Mesenchymal stem cell (in vitro differentiated cells and primary cell): ENCODE measurements at regions not wholly inside any gene's neighbourhood (a gene's known extent, or its start where the extent isn't known, plus 50 kb on each side); places are given as distances from the start of the nearest gene placed in this dataset.

ENCODE experiments used
- DNase-seq: peaks from one replicate; pipeline ENCODE4 v3.0.0-alpha.2; 2013
- H2AFZ ChIP-seq: one replicate; pipeline ENCODE4 v1.6.1; 2013; ENCODE audit warnings: low read depth, mild to moderate bottlenecking, control low read depth, inconsistent platforms, low read length, moderate library complexity
- H2AK5ac ChIP-seq: 2 replicates; pipeline ENCODE4 v1.6.1; 2013; ENCODE audit warnings: low read length, moderate library complexity, mild to moderate bottlenecking, inconsistent platforms; ENCODE audit not compliant: severe bottlenecking
- H2BK120ac ChIP-seq: one replicate; pipeline ENCODE4 v1.6.1; 2013; ENCODE audit warnings: low read depth, mild to moderate bottlenecking, inconsistent platforms, low read length, moderate library complexity
- H2BK12ac ChIP-seq, 2 experiments: one replicate each; pipeline ENCODE4 v1.6.1; 2013; ENCODE audit warnings: inconsistent platforms in 2 of 2, low read length in 2 of 2, mild to moderate bottlenecking in 2 of 2, moderate library complexity in 2 of 2, control low read depth in 1 of 2
- H2BK15ac ChIP-seq: one replicate; pipeline ENCODE4 v1.6.1; 2013; ENCODE audit warnings: mild to moderate bottlenecking, low read depth, inconsistent platforms; ENCODE audit not compliant: poor library complexity, severe bottlenecking
- H2BK5ac ChIP-seq: 2 replicates; pipeline ENCODE4 v1.6.1; 2013; ENCODE audit warnings: low read depth, mild to moderate bottlenecking, low read length, control low read depth, inconsistent platforms; ENCODE audit not compliant: poor library complexity, severe bottlenecking
- H3K14ac ChIP-seq, 2 experiments: one replicate each; pipeline ENCODE4 v1.6.1; 2013; ENCODE audit warnings: inconsistent platforms in 2 of 2, low read length in 2 of 2, control low read depth in 1 of 2, mild to moderate bottlenecking in 1 of 2, moderate library complexity in 1 of 2
- H3K18ac ChIP-seq, 2 experiments: one replicate each; pipeline ENCODE4 v1.6.1; 2013; ENCODE audit warnings: inconsistent platforms in 2 of 2, low read length in 2 of 2, control low read depth in 1 of 2, low read depth in 1 of 2, mild to moderate bottlenecking in 1 of 2
- H3K23ac ChIP-seq, 2 experiments: one replicate each; pipeline ENCODE4 v1.6.1; 2013; ENCODE audit warnings: inconsistent platforms in 2 of 2, low read length in 2 of 2, mild to moderate bottlenecking in 2 of 2, moderate library complexity in 2 of 2, control low read depth in 1 of 2
- H3K27ac ChIP-seq: 2 replicates; pipeline ENCODE4 v1.5.1; 2013; ENCODE audit warnings: mild to moderate bottlenecking, moderate library complexity, low read length, control low read depth, inconsistent platforms; ENCODE audit not compliant: poor library complexity, severe bottlenecking
- H3K27me3 ChIP-seq, 2 experiments: 2 replicates each; pipeline versions ENCODE4 v1.6.1 to v1.7.0; 2013; ENCODE audit warnings: low read length in 2 of 2, mild to moderate bottlenecking in 2 of 2, moderate library complexity in 2 of 2, control low read depth in 1 of 2, inconsistent platforms in 1 of 2; ENCODE audit not compliant: control insufficient read depth in 1 of 2, insufficient read depth in 1 of 2
- H3K36me3 ChIP-seq, 2 experiments: 2 replicates each; pipeline versions ENCODE4 v1.6.1 to v1.7.0; 2013; ENCODE audit warnings: low read length in 2 of 2, control low read depth in 1 of 2, inconsistent platforms in 1 of 2, low read depth in 1 of 2, mild to moderate bottlenecking in 1 of 2; ENCODE audit not compliant: insufficient read depth in 2 of 2, control insufficient read depth in 1 of 2
- H3K4ac ChIP-seq, 2 experiments: one replicate each; pipeline ENCODE4 v1.6.1; 2013; ENCODE audit warnings: inconsistent platforms in 2 of 2, low read length in 2 of 2, mild to moderate bottlenecking in 2 of 2, moderate library complexity in 2 of 2, control low read depth in 1 of 2, low read depth in 1 of 2
- H3K4me1 ChIP-seq: 2 replicates; pipeline ENCODE4 v1.6.1; 2013; ENCODE audit warnings: low read depth, low read length, control low read depth; ENCODE audit not compliant: control insufficient read depth, insufficient read depth
- H3K4me2 ChIP-seq: 2 replicates; pipeline ENCODE4 v1.6.1; 2013; ENCODE audit warnings: low read length, mild to moderate bottlenecking, inconsistent platforms; ENCODE audit not compliant: poor library complexity, severe bottlenecking
- H3K4me3 ChIP-seq, 2 experiments: 2 replicates each; pipeline versions ENCODE4 v1.5.1 to v1.7.0; 2013; ENCODE audit warnings: low read length in 2 of 2, mild to moderate bottlenecking in 2 of 2, control low read depth in 1 of 2, low read depth in 1 of 2; ENCODE audit not compliant: insufficient read depth in 1 of 2
- H3K79me1 ChIP-seq: replicated peaks from 2 replicates; pipeline ENCODE4 v1.6.1; 2013; ENCODE audit warnings: mild to moderate bottlenecking, control low read depth, low read length, inconsistent platforms; ENCODE audit not compliant: poor library complexity, severe bottlenecking
- H3K9ac ChIP-seq: 2 replicates; pipeline ENCODE4 v1.7.0; 2013; ENCODE audit warnings: mild to moderate bottlenecking, low read length, moderate library complexity
- H3K9me3 ChIP-seq: 2 replicates; pipeline ENCODE4 v1.7.0; 2013; ENCODE audit warnings: mild to moderate bottlenecking, low read length; ENCODE audit not compliant: control insufficient read depth
- H4K8ac ChIP-seq: one replicate; pipeline ENCODE4 v1.6.1; 2013; ENCODE audit warnings: inconsistent platforms, mild to moderate bottlenecking, low read length, moderate library complexity
- H4K91ac ChIP-seq: one replicate; pipeline ENCODE4 v1.6.1; 2013; ENCODE audit warnings: mild to moderate bottlenecking, low read length, inconsistent platforms
- WGBS: methylation state at CpG from one replicate; pipeline ENCODE4 v1.1.7; 2013; ENCODE audit warnings: mixed read lengths; 5-methylcytosine and 5-hydroxymethylcytosine counted together

DNA sequence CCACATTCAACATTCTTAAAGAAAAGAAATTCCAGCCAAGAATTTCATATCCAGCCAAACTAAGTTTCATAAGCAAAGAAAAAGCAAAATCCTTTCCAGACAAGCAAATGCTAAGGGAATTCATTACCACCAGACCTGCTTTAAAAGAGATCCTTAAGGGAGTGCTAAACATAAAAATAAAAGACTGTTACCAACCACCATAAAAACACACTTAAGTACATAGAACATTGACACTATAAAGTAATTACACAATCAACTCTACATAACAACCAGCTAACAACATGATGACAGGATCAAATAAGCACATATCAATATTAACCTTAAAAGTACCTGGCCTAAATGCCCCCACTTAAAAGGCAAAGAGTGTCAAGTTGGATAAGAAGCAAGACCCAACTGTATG is 153.5 kb downstream of the FTCDNL1 start:
- Histone ChIP-seq H3K9me3 (no peaks in the 10 kb centered on the region), H4K8ac (no peak overlapping the region), H2AK5ac (no peak overlapping the region)

DNA sequence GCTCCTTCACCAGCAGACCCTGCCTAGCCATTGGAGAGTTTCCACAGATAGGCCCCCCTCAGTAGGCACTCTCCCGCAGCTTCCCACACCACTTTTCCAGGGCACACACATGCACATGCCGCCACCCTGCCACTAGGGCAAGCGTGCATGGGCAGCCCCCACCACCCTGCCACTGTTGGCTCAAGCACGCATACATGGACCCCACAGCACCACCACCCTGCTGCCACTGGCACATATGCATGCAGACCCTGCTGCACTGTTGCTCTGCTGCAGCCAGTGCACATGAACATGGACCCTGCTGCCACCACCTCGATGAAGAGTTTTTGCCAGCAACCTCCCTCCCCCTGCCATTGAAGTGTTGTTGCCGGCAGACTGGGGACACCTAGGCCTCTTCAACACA is 154.9 kb downstream of the FTCDNL1 start:
- Histone ChIP-seq H3K4ac (no peak overlapping the region), H3K36me3 (no peaks in the 10 kb centered on the region), H2AK5ac (no peak overlapping the region), H4K91ac (no peak overlapping the region), H2BK15ac (no peak overlapping the region), H3K4me2 (no peak overlapping the region), H4K8ac (no peak overlapping the region), H3K18ac (no peak overlapping the region), H3K9me3 (no peaks in the 10 kb centered on the region), H3K4me1 (no peaks in the 10 kb centered on the region), H2AFZ (no peak overlapping the region), H2BK120ac (no peak overlapping the region), H3K27ac (no peak overlapping the region), H3K9ac (no peak overlapping the region), H3K23ac (no peak overlapping the region), H2BK12ac (no peak overlapping the region), H3K4me3 (no peak overlapping the region), H2BK5ac (no peak overlapping the region), H3K14ac (peak overlapping the region in 1 of 2 experiments; percentile 67), H3K79me1 (no peaks in the 10 kb centered on the region), H3K27me3 (peaks cover 0 to 7% of the 10 kb centered on the region in 2 experiments)
- DNase-seq = no peak
- 86% methylated on average over 6 of the region's 6 CpGs for WGBS

More for the DNA sequence above, 153.5 kb downstream of the FTCDNL1 start:
- no peak overlapping the region for H2BK15ac ChIP-seq
- no peak overlapping the region for H2AFZ ChIP-seq
- H3K4me1 ChIP-seq = no peaks in the 10 kb centered on the region
- H3K14ac ChIP-seq = no peak overlapping the region
- no peak for DNase-seq
- H3K36me3 ChIP-seq = no peaks in the 10 kb centered on the region
- no peak overlapping the region for H3K4me3 ChIP-seq
- no peak overlapping the region for H2BK12ac ChIP-seq
- no peak overlapping the region for H4K91ac ChIP-seq
- no peak overlapping the region for H3K4ac ChIP-seq
- H3K18ac ChIP-seq = no peak overlapping the region
- H3K79me1 ChIP-seq = no peaks in the 10 kb centered on the region
- no peak overlapping the region for H3K23ac ChIP-seq
- peaks cover 0 to 7% of the 10 kb centered on the region in 2 experiments for H3K27me3 ChIP-seq
- H2BK5ac ChIP-seq = no peak overlapping the region
- H3K9ac ChIP-seq = no peak overlapping the region
- no peak overlapping the region for H3K27ac ChIP-seq
- H2BK120ac ChIP-seq = no peak overlapping the region
- no peak overlapping the region for H3K4me2 ChIP-seq

- H3K4ac ChIP-seq = no peak overlapping the region
- H2AK5ac ChIP-seq = no peak overlapping the region
- no peak overlapping the region for H4K8ac ChIP-seq
- no peak overlapping the region for H3K9ac ChIP-seq
- H3K14ac ChIP-seq = no peak overlapping the region
- no peak overlapping the region for H3K18ac ChIP-seq
- H2BK5ac ChIP-seq = no peak overlapping the region
- no peak overlapping the region for H3K27ac ChIP-seq
- H2BK120ac ChIP-seq = no peak overlapping the region
- H3K9me3 ChIP-seq = no peaks in the 10 kb centered on the region
- H3K4me2 ChIP-seq = no peak overlapping the region
- H3K4me1 ChIP-seq = no peaks in the 10 kb centered on the region
- no peak overlapping the region for H2BK12ac ChIP-seq
- H3K4me3 ChIP-seq = no peak overlapping the region
- WGBS = 95% methylated on average over 1 of the region's 1 CpG
- H3K36me3 ChIP-seq = no peaks in the 10 kb centered on the region
- H3K79me1 ChIP-seq = no peaks in the 10 kb centered on the region
- no peak overlapping the region for H2BK15ac ChIP-seq
- no peak overlapping the region for H4K91ac ChIP-seq
- no peak overlapping the region for H2AFZ ChIP-seq
- H3K23ac ChIP-seq = no peak overlapping the region
- DNase-seq = no peak
- peaks cover 0 to 7% of the 10 kb centered on the region in 2 experiments for H3K27me3 ChIP-seq
Measured at GRCh38 chr2:199693861-199694260, 157.1 kb downstream of the FTCDNL1 start.

DNA sequence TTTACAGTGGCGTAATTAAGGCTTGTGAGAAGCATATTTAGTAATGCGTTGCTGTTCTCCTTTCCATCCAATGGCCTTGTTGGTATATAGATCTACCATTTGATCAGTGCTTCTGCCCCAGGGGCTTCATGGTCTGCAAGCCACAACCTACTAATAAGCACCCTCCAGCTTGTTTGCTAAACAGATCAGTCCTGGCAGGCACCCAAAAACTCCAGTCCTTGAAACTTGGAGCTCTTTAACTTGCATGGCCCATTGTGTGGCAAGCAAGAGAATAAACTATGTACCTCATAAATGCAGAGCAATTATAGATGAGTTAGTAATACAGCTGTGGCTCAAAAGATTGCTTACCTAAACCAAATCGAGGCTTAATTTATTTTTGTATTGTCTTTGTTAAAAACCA is 158.5 kb downstream of the FTCDNL1 start:
- Histone ChIP-seq H3K4ac (no peak overlapping the region), H3K14ac (no peak overlapping the region), H3K4me3 (no peak overlapping the region), H3K4me1 (no peaks in the 10 kb centered on the region), H3K23ac (no peak overlapping the region), H2BK15ac (no peak overlapping the region), H2BK12ac (no peak overlapping the region), H3K9me3 (no peaks in the 10 kb centered on the region), H4K91ac (no peak overlapping the region), H2BK120ac (no peak overlapping the region), H3K36me3 (no peaks in the 10 kb centered on the region), H3K79me1 (no peaks in the 10 kb centered on the region), H4K8ac (no peak overlapping the region), H2AFZ (no peak overlapping the region), H3K9ac (no peak overlapping the region), H2AK5ac (no peak overlapping the region), H3K27ac (no peak overlapping the region), H3K18ac (no peak overlapping the region), H2BK5ac (no peak overlapping the region), H3K27me3 (no peaks in the 10 kb centered on the region), H3K4me2 (no peak overlapping the region)
- peak; percentile 24 for DNase-seq
- 100% methylated on average over 2 of the region's 3 CpGs for WGBS
